Small intestine (tissue), 7 donors: ENCODE measurements at regions not wholly inside any gene's neighbourhood (a gene's known extent, or its start where the extent isn't known, plus 50 kb on each side); places are given as distances from the start of the nearest gene placed in this dataset.

Experiments
- DNase-seq, 2 donors: peaks; one replicate each; pipeline versions ENCODE4 v3.0.0 to v3.0.0-alpha.2; 2013
- FAIRE-seq: peaks from 2 replicates; lab custom pipeline; 2012; peaks lifted over from hg19 to GRCh38; lab: Jason Lieb, UNC
- H3K27ac ChIP-seq, 3 donors: one replicate each; pipeline ENCODE4 v1.5.1; 2013; ENCODE audit warnings: low read length in 2 of 3, mild to moderate bottlenecking in 2 of 3, control low read depth in 1 of 3, inconsistent platforms in 1 of 3, low read depth in 1 of 3, moderate library complexity in 1 of 3
- H3K27me3 ChIP-seq, 3 donors: one replicate each; pipeline ENCODE4 v1.6.1; 2013; ENCODE audit warnings: low read length in 3 of 3, inconsistent platforms in 1 of 3; ENCODE audit not compliant: control insufficient read depth in 3 of 3, insufficient read depth in 3 of 3
- H3K36me3 ChIP-seq, 3 donors: one replicate each; pipeline ENCODE4 v1.6.1; 2013; ENCODE audit warnings: low read length in 3 of 3, inconsistent platforms in 1 of 3, low read depth in 1 of 3, mild to moderate bottlenecking in 1 of 3, moderate library complexity in 1 of 3; ENCODE audit not compliant: control insufficient read depth in 3 of 3, insufficient read depth in 2 of 3
- H3K4me1 ChIP-seq, 3 donors: one replicate each; pipeline ENCODE4 v1.6.1; 2013; ENCODE audit warnings: low read length in 2 of 3, inconsistent platforms in 1 of 3, low read depth in 1 of 3, mild to moderate bottlenecking in 1 of 3, moderate library complexity in 1 of 3; ENCODE audit not compliant: control insufficient read depth in 3 of 3, insufficient read depth in 2 of 3
- H3K4me3 ChIP-seq, 3 donors: one replicate each; pipeline ENCODE4 v1.5.1; 2013; ENCODE audit warnings: low read length in 3 of 3, control low read depth in 1 of 3, inconsistent platforms in 1 of 3, low read depth in 1 of 3, mild to moderate bottlenecking in 1 of 3, moderate library complexity in 1 of 3
- H3K9me3 ChIP-seq, 2 donors: one replicate each; pipeline ENCODE4 v1.6.1; 2013; ENCODE audit warnings: low read depth in 1 of 2, low read length in 1 of 2; ENCODE audit not compliant: control insufficient read depth in 2 of 2, insufficient read depth in 1 of 2
- WGBS, 3 donors: extraction: QIAGEN DNeasy Blood & Tissue Kit; methylation state at CpG; one replicate each; pipeline ENCODE4 v1.1.7; 2013; 5-methylcytosine and 5-hydroxymethylcytosine counted together
- donor health status: healthy with polysubstance abuse.
- donor health status: control.
- donor health status: control.
- donor health status: Bipolar disorder and iron deficiency.
- donor health status: healthy.

GRCh38 chr3:111480091-111480490 is 61.9 kb upstream of the CD96 start:
- no peak overlapping the region for H3K4me3 ChIP-seq
- FAIRE-seq (no peak), DNase-seq (no peak)
- H3K9me3 ChIP-seq = no peaks in the 10 kb centered on the region
- H3K27ac ChIP-seq = no peak overlapping the region
- no peaks in the 10 kb centered on the region for H3K36me3 ChIP-seq
- no peaks in the 10 kb centered on the region for H3K4me1 ChIP-seq
- 77 to 90% (median 84%) methylated on average over 1 of the region's 1 CpG for WGBS, 3 donors
- H3K27me3 ChIP-seq = no peaks in the 10 kb centered on the region

DNA sequence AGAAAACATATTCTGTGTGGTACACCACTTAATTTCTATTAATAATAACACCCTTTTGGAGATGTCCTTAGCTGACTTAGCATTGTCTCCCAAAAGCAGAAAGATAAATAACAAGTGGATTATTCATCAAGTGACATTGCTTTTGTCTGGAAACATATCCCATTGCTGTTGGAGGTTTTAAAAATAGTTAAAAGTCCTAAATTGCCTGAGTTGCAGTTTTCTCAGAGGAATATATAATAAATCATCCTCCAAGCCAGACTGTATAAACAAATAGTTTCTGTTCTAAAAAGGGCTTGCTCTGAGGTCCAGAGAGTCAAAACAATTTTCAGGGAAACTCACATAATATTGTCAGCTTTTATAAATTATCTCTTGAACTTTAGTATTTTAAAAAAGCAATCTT is 60.4 kb upstream of the CD96 start:
- H3K27me3 ChIP-seq = no peaks in the 10 kb centered on the region
- DNase-seq (no peak), FAIRE-seq (no peak)

GRCh38 chr3:111482574-111482973 is 59.4 kb upstream of the CD96 start:
- Histone ChIP-seq H3K4me3 (no peak overlapping the region), H3K27me3 (no peaks in the 10 kb centered on the region), H3K9me3 (no peaks in the 10 kb centered on the region), H3K27ac (no peak overlapping the region), H3K4me1 (no peaks in the 10 kb centered on the region), H3K36me3 (no peaks in the 10 kb centered on the region)
- DNase-seq (no peak), FAIRE-seq (no peak)
- WGBS, 3 donors = 79 to 91% (median 90%) methylated on average over 1 of the region's 1 CpG

More for the DNA sequence above, 60.4 kb upstream of the CD96 start:
- H3K27ac ChIP-seq = no peak overlapping the region
- no peaks in the 10 kb centered on the region for H3K9me3 ChIP-seq
- H3K4me1 ChIP-seq = no peaks in the 10 kb centered on the region
- no peak overlapping the region for H3K4me3 ChIP-seq
- no peaks in the 10 kb centered on the region for H3K36me3 ChIP-seq

- no peaks in the 10 kb centered on the region for H3K27me3 ChIP-seq
- H3K36me3 ChIP-seq = no peaks in the 10 kb centered on the region
- H3K9me3 ChIP-seq = peaks cover 0 to 6% of the 10 kb centered on the region in 2 donors
- H3K4me1 ChIP-seq = no peaks in the 10 kb centered on the region
- no peak for FAIRE-seq
- WGBS, 3 donors = 82 to 96% (median 96%) methylated on average over 1 of the region's 1 CpG
- no peak overlapping the region for H3K4me3 ChIP-seq
- no peak for DNase-seq
- H3K27ac ChIP-seq = no peak overlapping the region
Observed at GRCh38 chr3:111485086-111485485, 56.9 kb upstream of the CD96 start.
